Peyer's patch (tissue), 4 donors: ENCODE measurements at regions not wholly inside any gene's neighbourhood (a gene's known extent, or its start where the extent isn't known, plus 50 kb on each side); places are given as distances from the start of the nearest gene placed in this dataset.

Experiments used
- DNase-seq, 3 donors: peaks; one replicate each; pipeline ENCODE4 v3.0.0-alpha.2; 2017 to 2019
- H3K27ac ChIP-seq, 4 donors: fragments of 200-600 bp; sonication (generic); one replicate each; pipeline ENCODE4 v1.5.1; 2016 to 2019
- H3K27me3 ChIP-seq, 2 donors: fragments of 200-600 bp; sonication (generic); one replicate each; pipeline ENCODE4 v1.5.1; 2019
- H3K36me3 ChIP-seq, 3 donors: fragments of 200-600 bp; sonication (generic); one replicate each; pipeline ENCODE4 v1.5.1; 2016 to 2019
- H3K4me1 ChIP-seq, 4 donors: fragments of 200-600 bp; sonication (generic); one replicate each; pipeline ENCODE4 v1.5.1; 2016 to 2019
- H3K4me3 ChIP-seq, 4 donors: fragments of 200-600 bp; sonication (generic); 1 replicate in 3 of 4; 2 replicates in 1 of 4; pipeline ENCODE4 v1.5.1; 2016 to 2019; ENCODE audit warnings: mild to moderate bottlenecking in 1 of 4
- H3K9me3 ChIP-seq, 4 donors: fragments of 200-600 bp; sonication (generic); one replicate each; pipeline ENCODE4 v1.5.1; 2016 to 2019; ENCODE audit warnings: mild to moderate bottlenecking in 1 of 4
- CTCF ChIP-seq, 6 experiments: fragments of 450-650 bp in 4 of 6; fragments of 200-600 bp in 2 of 6; sonication (generic) in 1 of 6; IDR thresholded peaks; one replicate each; pipeline ENCODE4 v1.5.1; 2017 to 2019; ENCODE audit warnings: antibody characterized with exemption in 6 of 6, mild to moderate bottlenecking in 3 of 6, moderate library complexity in 1 of 6
- POLR2A ChIP-seq, 2 donors: fragments of 450-650 bp; IDR thresholded peaks; one replicate each; pipeline ENCODE4 v1.5.1; 2017; ENCODE audit warnings: antibody characterized with exemption in 2 of 2, mild to moderate bottlenecking in 2 of 2, moderate library complexity in 2 of 2

- no peaks in the 10 kb centered on the region for H3K4me1 ChIP-seq
- TF ChIP-seq POLR2A (IDR thresholded peaks at IDR 0.05), result no peak
- no peak for TF ChIP-seq CTCF (IDR thresholded peaks at IDR 0.05)
- H3K27me3 ChIP-seq, result no peaks in the 10 kb centered on the region
- no peak overlapping the region for H3K27ac ChIP-seq
- no peak overlapping the region for H3K4me3 ChIP-seq
- no peaks in the 10 kb centered on the region for H3K9me3 ChIP-seq
- no peaks in the 10 kb centered on the region for H3K36me3 ChIP-seq
- DNase-seq, result no peak
Observed at GRCh38 chr15:46131876-46132275, 497.0 kb downstream of the SQOR start.

- no peaks in the 10 kb centered on the region for H3K9me3 ChIP-seq
- H3K36me3 ChIP-seq, result no peaks in the 10 kb centered on the region
- TF ChIP-seq POLR2A (IDR thresholded peaks at IDR 0.05) (no peak), CTCF (IDR thresholded peaks at IDR 0.05) (no peak)
- H3K27ac ChIP-seq, result no peak overlapping the region
- no peak for DNase-seq
- no peaks in the 10 kb centered on the region for H3K27me3 ChIP-seq
- no peak overlapping the region for H3K4me3 ChIP-seq
- no peaks in the 10 kb centered on the region for H3K4me1 ChIP-seq
Observed at GRCh38 chr15:46137443-46137842, 502.6 kb downstream of the SQOR start.

- DNase-seq, result no peak
- TF ChIP-seq POLR2A (IDR thresholded peaks at IDR 0.05), result no peak
- TF ChIP-seq CTCF (IDR thresholded peaks at IDR 0.05), result no peak
- Histone ChIP-seq H3K9me3 (no peaks in the 10 kb centered on the region), H3K4me1 (no peaks in the 10 kb centered on the region), H3K27ac (no peak overlapping the region), H3K36me3 (no peaks in the 10 kb centered on the region), H3K4me3 (no peak overlapping the region), H3K27me3 (no peaks in the 10 kb centered on the region)
Observed at GRCh38 chr15:46146002-46146401, 511.2 kb downstream of the SQOR start.

- no peak overlapping the region for H3K4me3 ChIP-seq
- no peak for DNase-seq
- no peaks in the 10 kb centered on the region for H3K9me3 ChIP-seq
- H3K27me3 ChIP-seq, result no peaks in the 10 kb centered on the region
- no peaks in the 10 kb centered on the region for H3K4me1 ChIP-seq
- no peak overlapping the region for H3K27ac ChIP-seq
- H3K36me3 ChIP-seq, result no peaks in the 10 kb centered on the region
- TF ChIP-seq CTCF (IDR thresholded peaks at IDR 0.05) (no peak), POLR2A (IDR thresholded peaks at IDR 0.05) (no peak)
Observed at GRCh38 chr15:46146915-46147314, 512.1 kb downstream of the SQOR start.

GRCh38 chr15:46151786-46152185 lies 517.0 kb downstream of the SQOR start:
- Histone ChIP-seq H3K36me3 (no peaks in the 10 kb centered on the region), H3K9me3 (no peaks in the 10 kb centered on the region), H3K27ac (no peak overlapping the region), H3K27me3 (no peaks in the 10 kb centered on the region), H3K4me1 (no peaks in the 10 kb centered on the region), H3K4me3 (no peak overlapping the region)
- DNase-seq, result no peak
- TF ChIP-seq POLR2A (IDR thresholded peaks at IDR 0.05) (no peak), CTCF (IDR thresholded peaks at IDR 0.05) (no peak)

- Histone ChIP-seq H3K36me3 (no peaks in the 10 kb centered on the region), H3K9me3 (no peaks in the 10 kb centered on the region), H3K27ac (no peak overlapping the region), H3K4me1 (no peaks in the 10 kb centered on the region), H3K27me3 (no peaks in the 10 kb centered on the region), H3K4me3 (no peak overlapping the region)
- TF ChIP-seq CTCF (IDR thresholded peaks at IDR 0.05) (no peak), POLR2A (IDR thresholded peaks at IDR 0.05) (no peak)
- DNase-seq, result no peak
Observed at GRCh38 chr15:46166750-46167149, 531.9 kb downstream of the SQOR start.
